Myocyte (in vitro differentiated cells): ENCODE measurements at regions not wholly inside any gene's neighbourhood (a gene's known extent, or its start where the extent isn't known, plus 50 kb on each side); places are given as distances from the start of the nearest gene placed in this dataset.

Experiments used
- DNase-seq: peaks from one replicate; pipeline ENCODE4 v3.0.0-alpha.2; 2012; ENCODE audit warnings: low read depth

GRCh38 chr14:95387826-95388445, 68.2 kb upstream of the CLMN start:
- peak; percentile 57 for DNase-seq

DNA sequence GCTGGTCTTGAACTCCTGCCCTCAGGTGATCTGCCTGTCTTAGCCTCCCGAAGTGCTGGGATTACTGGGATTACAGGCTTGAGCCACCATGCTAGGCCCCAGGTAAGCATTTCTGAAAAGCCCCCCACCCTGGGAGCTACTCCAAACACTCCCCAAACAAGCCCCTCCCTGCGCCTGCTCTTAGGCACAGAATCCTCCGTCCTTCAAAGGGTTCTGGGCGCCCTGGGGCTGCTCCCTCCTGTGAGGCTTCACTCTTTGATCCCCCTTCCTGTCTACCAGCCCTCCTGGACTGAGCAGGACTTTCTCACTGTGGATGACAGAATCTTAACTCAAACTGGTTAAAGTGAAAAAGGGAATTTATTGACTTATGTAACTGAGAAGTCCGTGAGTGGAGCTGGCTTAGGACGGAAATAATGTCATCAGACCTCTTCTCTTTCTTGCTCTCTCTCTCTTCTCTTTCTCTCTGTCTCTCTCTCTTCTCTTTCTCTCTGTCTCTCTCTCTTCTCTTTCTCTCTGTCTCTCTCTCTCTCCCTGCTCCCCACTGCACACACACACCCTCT, 66.9 kb upstream of the CLMN start:
- no peak for DNase-seq

- no peak for DNase-seq
Measured at GRCh38 chr14:95385701-95386100, 66.0 kb upstream of the CLMN start.

GRCh38 chr14:95382747-95383146, 63.0 kb upstream of the CLMN start:
- no peak for DNase-seq

DNA sequence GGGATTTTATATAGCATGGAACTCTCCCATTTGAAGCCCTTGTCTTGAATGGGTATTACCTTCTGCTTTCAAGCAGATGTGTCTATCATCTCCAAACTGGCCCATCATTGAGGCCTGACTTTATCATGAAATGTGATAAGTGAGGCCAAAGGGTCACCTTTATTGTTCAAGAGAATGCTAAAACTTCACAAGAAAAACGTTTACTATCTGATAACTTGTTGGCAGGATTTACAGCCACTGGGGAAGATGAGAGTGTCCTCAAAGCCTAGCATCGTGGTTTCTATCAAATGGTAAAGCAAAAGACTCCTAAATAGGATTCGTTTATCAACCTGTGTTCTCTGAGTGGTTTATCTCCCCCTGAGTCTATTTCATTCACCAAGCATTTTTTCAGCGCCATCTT, 62.0 kb upstream of the CLMN start:
- no peak for DNase-seq

- no peak for DNase-seq
Measured at GRCh38 chr14:95380350-95381042, 60.8 kb upstream of the CLMN start.

- no peak for DNase-seq
Measured at GRCh38 chr14:95379634-95380033, 59.9 kb upstream of the CLMN start.

DNA sequence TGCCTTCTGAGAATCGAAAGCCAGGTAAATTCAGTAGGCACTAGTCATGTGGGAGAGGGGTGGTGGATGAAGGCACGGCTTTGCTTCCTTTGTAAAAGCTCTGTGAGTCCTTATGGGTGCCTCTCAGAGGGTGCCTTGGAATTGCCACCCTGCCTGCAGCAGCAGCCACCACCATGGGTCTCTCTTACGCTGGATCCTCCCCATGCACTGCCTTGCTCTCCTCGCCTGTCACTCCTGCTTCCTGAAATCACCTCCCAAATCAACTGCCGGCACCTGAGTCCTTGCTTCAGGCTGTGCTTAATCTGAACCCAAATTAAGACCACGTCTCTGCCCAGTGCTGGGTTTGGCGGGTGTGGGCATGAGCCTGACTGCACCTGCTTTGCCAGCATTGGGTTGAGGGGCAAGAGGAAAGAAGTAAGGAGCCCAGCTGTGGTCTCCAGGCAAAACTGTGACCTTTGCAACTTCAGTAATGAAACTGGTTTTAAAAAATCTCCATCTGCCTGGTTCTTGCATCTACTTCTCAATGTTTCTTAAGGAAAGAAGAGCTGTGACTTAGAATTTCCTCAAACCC, 55.9 kb upstream of the CLMN start:
- no peak for DNase-seq

GRCh38 chr14:95374239-95374997, 54.7 kb upstream of the CLMN start:
- no peak for DNase-seq

DNA sequence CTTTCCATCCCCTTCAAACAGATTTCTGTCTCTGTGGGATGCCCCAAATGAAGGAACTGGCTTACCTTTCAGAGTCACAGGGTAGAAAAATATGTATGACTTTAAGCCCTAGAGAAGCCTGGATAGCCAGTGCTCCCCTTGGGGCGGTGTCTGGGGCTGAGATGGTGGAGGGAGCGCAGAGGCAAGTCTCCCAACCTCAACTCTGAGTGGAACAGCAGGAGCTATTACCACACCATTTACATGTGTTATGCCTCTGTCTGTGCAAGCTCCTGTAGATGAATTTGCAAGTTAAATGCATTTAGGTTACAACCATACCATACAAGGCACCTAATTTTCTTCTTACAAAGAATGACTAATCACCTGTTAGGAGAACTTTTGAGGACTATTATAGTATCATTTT, 50.4 kb upstream of the CLMN start:
- no peak for DNase-seq
